Endothelial cell of umbilical vein (primary cell): ENCODE measurements at regions not wholly inside any gene's neighbourhood (a gene's known extent, or its start where the extent isn't known, plus 50 kb on each side); places are given as distances from the start of the nearest gene placed in this dataset.

Experiments used
- BruUV-seq: library from RNA; stranded (reverse); fragments of 400-500 nt; replicated peaks from 2 replicates; lab custom pipeline; 2021; lab: Mats Ljungman, UMichigan
- CTCF ChIA-PET: fragments of 300-600, 350-600 bp; sonication (Branson Sonifier 250); formaldehyde crosslinking; loops from one replicate; lab custom pipeline; 2021; ENCODE audit warnings: antibody characterized with exemption, inconsistent platforms; lab: Charles Lee
- POLR2A ChIA-PET: fragments of 300-600, 350-600 bp; sonication (Branson Sonifier 250); formaldehyde crosslinking; loops from one replicate; lab custom pipeline; 2021; ENCODE audit warnings: antibody characterized with exemption, inconsistent platforms; lab: Charles Lee
- DNase-seq: peaks from one replicate; pipeline ENCODE4 v3.0.0-alpha.2; 2011; ENCODE audit warnings: low read depth, low spot score
- FAIRE-seq: peaks from 2 replicates; lab custom pipeline; 2011; peaks lifted over from hg19 to GRCh38; lab: Jason Lieb, UNC
- H2AFZ ChIP-seq: 2 replicates; pipeline ENCODE4 v1.6.0; 2012; ENCODE audit warnings: low read depth, low read length, control low read depth, inconsistent platforms
- H3K27ac ChIP-seq: 2 replicates; pipeline ENCODE4 v1.5.1; 2011; ENCODE audit warnings: low read depth, mild to moderate bottlenecking, control low read depth, low read length, moderate library complexity; ENCODE audit not compliant: insufficient read depth
- H3K27me3 ChIP-seq, 2 experiments: 2 replicates each; pipeline versions ENCODE4 v1.6.0 to v1.6.1; 2011; ENCODE audit warnings: low read length in 2 of 2, mixed read lengths in 1 of 2; ENCODE audit not compliant: control insufficient read depth in 2 of 2, insufficient read depth in 2 of 2
- H3K36me3 ChIP-seq, 2 experiments: 2 replicates in 1 of 2; 3 replicates in 1 of 2; pipeline ENCODE4 v1.5.1; 2011; ENCODE audit warnings: low read length in 2 of 2, mild to moderate bottlenecking in 1 of 2, moderate library complexity in 1 of 2; ENCODE audit not compliant: control insufficient read depth in 2 of 2, insufficient read depth in 2 of 2; ENCODE audit errors: extremely low read depth in 1 of 2
- H3K4me1 ChIP-seq: 3 replicates; pipeline ENCODE4 v1.5.1; 2011; ENCODE audit warnings: mild to moderate bottlenecking, low read length; ENCODE audit not compliant: control insufficient read depth, insufficient read depth; ENCODE audit errors: extremely low read depth
- H3K4me2 ChIP-seq: 2 replicates; pipeline ENCODE4 v1.6.1; 2011; ENCODE audit warnings: low read length, control low read depth, mixed read lengths; ENCODE audit not compliant: insufficient read depth
- H3K4me3 ChIP-seq, 3 experiments: fragments of 200-600 bp in 1 of 3; sonication (generic), shearing (Covaris generic) in 1 of 3; replicated peaks in 1 of 3; 2 replicates each; pipeline ENCODE4 v1.5.1; 2011 to 2016; ENCODE audit warnings: control low read depth in 3 of 3, low read length in 3 of 3, mild to moderate bottlenecking in 2 of 3, inconsistent platforms in 1 of 3, low read depth in 1 of 3, moderate library complexity in 1 of 3; ENCODE audit not compliant: insufficient read depth in 1 of 3
- H3K79me2 ChIP-seq: 2 replicates; pipeline ENCODE4 v1.6.0; 2012; ENCODE audit warnings: low read length, inconsistent platforms; ENCODE audit not compliant: control insufficient read depth, insufficient read depth
- H3K9ac ChIP-seq: replicated peaks from 2 replicates; pipeline ENCODE3; 2011; ENCODE audit warnings: low read length, control low read depth; ENCODE audit not compliant: insufficient read depth; ENCODE audit errors: extremely low read depth
- H3K9me1 ChIP-seq: replicated peaks from 3 replicates; pipeline ENCODE4 v1.6.0; 2011; ENCODE audit warnings: mild to moderate bottlenecking, low read length; ENCODE audit not compliant: control insufficient read depth, insufficient read depth; ENCODE audit errors: extremely low read depth
- H3K9me3 ChIP-seq: replicated peaks from 2 replicates; pipeline ENCODE4 v1.5.1; 2012; ENCODE audit warnings: low read length, inconsistent platforms; ENCODE audit not compliant: control insufficient read depth, insufficient read depth
- H4K20me1 ChIP-seq: replicated peaks from 2 replicates; pipeline ENCODE3; 2011; ENCODE audit warnings: mild to moderate bottlenecking, low read length; ENCODE audit not compliant: control insufficient read depth, insufficient read depth; ENCODE audit errors: extremely low read depth
- EZH2 ChIP-seq: IDR thresholded peaks from 2 replicates; pipeline ENCODE4 v1.6.1; 2012; ENCODE audit warnings: borderline replicate concordance, low read depth, mild to moderate bottlenecking, moderate library complexity, low read length, inconsistent platforms; ENCODE audit not compliant: severe bottlenecking
- FOS ChIP-seq: IDR thresholded peaks from 2 replicates; pipeline ENCODE4 v1.6.1; 2011; ENCODE audit warnings: mild to moderate bottlenecking, low read length, moderate library complexity, borderline replicate concordance; ENCODE audit not compliant: insufficient read depth
- GATA2 ChIP-seq: IDR thresholded peaks from 2 replicates; pipeline ENCODE4 v1.7.0; 2011; ENCODE audit warnings: low read depth, mild to moderate bottlenecking, moderate library complexity, mixed read lengths, low read length; ENCODE audit not compliant: insufficient read length, insufficient read depth
- JUN ChIP-seq: IDR thresholded peaks from 2 replicates; pipeline ENCODE4 v1.6.1; 2011; ENCODE audit warnings: borderline replicate concordance, low read depth; ENCODE audit not compliant: insufficient read length, insufficient read depth
- MAX ChIP-seq: IDR thresholded peaks from 2 replicates; pipeline ENCODE4 v1.6.1; 2011; ENCODE audit not compliant: insufficient read depth, insufficient read length
- MYC ChIP-seq: IDR thresholded peaks from one replicate; pipeline ENCODE4 v1.6.1; 2011; ENCODE audit warnings: mild to moderate bottlenecking, low read depth, low read length
- POLR2A ChIP-seq: IDR thresholded peaks from 2 replicates; pipeline ENCODE4 v1.6.1; 2012; ENCODE audit warnings: low read depth, mild to moderate bottlenecking, control low read depth, low read length
- POLR2AphosphoS5 ChIP-seq: IDR thresholded peaks from 2 replicates; pipeline ENCODE4 v1.6.1; 2012; ENCODE audit warnings: low read depth, mild to moderate bottlenecking, control low read depth, low read length, moderate library complexity; ENCODE audit not compliant: insufficient read depth
- dilution Hi-C: fragments of 300-500 bp; cut with MboI; formaldehyde crosslinking; loops from one replicate; pipeline ENCODE4 v1.15.0; 2019; ENCODE audit warnings: low sequenced_read_pairs; ENCODE audit not compliant: extremely low pct_ligation_motif_present
- intact Hi-C: fragments of 100-400 bp; cut with micrococcal nuclease; formaldehyde crosslinking; loops from one replicate; pipeline ENCODE4 v1.10.0; 2022

DNA sequence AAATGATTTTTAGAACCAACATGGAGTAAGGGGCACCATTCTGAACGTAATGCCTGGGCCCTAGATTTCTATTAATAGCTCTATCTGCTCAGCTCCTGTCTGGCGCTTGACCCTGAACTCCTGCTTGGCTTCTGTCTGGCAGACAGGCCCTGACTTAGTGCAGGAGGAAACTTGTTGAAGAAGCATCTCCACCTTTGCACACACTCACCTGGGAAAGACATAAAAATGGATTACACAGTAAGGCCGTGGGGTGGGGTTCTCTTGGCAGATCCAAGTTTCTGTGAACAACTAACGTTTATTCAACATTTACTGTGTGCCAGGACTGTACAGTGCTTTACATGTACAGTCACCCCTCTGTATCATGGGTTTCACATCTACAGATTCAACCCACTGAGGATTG lies 62.1 kb upstream of the CNIH3 start:
- H3K79me2 ChIP-seq, result no peaks in the 10 kb centered on the region
- no TSS peak for BruUV-seq
- H3K27ac ChIP-seq, result no peak overlapping the region
- no peaks in the 10 kb centered on the region for H3K9me1 ChIP-seq
- CTCF ChIA-PET, result no interaction called here
- TF ChIP-seq POLR2AphosphoS5 (no peak), MAX (no peak), EZH2 (no peak), POLR2A (no peak), JUN (no peak), GATA2 (no peak), FOS (no peak)
- dilution Hi-C loops, result no loop called here
- H3K4me3 ChIP-seq, result no peak overlapping the region
- no peak overlapping the region for H3K4me2 ChIP-seq
- POLR2A ChIA-PET, result no interaction called here
- H4K20me1 ChIP-seq, result no peaks in the 10 kb centered on the region
- no peak for FAIRE-seq
- H3K27me3 ChIP-seq, result no peaks in the 10 kb centered on the region
- no peaks in the 10 kb centered on the region for H3K9me3 ChIP-seq
- H3K36me3 ChIP-seq, result no peaks in the 10 kb centered on the region
- no peak for DNase-seq
- intact Hi-C loops, result no loop called here
- no peaks in the 10 kb centered on the region for H3K4me1 ChIP-seq
- H2AFZ ChIP-seq, result no peak overlapping the region
- H3K9ac ChIP-seq, result no peak overlapping the region

DNA sequence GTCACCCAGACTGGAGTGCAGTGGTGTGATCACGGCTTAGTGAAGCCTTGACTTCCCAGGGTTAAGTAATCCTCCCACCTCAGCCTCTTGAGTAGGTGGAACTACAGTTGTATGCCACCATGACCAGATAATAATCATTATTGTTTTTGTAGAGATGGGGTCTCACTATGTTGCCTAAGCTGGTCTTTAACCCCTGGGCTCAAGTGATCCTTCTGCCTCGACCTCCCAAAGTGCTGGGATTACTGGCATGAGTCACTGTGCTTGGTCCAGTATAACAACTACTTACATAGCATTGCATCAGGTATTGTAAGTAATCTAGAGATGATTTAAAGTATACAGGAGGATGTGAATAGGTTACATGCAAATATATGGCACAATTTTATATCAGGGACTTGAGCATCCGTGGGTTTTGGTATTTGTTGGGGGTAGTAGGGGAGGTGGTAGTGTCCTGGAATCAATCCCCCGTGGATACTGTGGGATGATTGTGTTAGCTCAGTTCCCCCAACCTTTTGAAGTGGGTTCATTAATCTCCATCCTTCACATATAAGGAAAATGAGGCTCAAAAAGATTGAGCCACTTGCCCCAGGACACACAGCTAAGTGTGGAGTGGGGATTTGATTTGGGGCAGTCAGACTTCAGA lies 61.4 kb upstream of the CNIH3 start:
- Histone ChIP-seq H3K4me1 (no peaks in the 10 kb centered on the region), H3K36me3 (no peaks in the 10 kb centered on the region), H3K79me2 (no peaks in the 10 kb centered on the region), H3K4me3 (no peak overlapping the region), H3K27ac (no peak overlapping the region), H3K9ac (no peak overlapping the region), H2AFZ (no peak overlapping the region), H3K27me3 (no peaks in the 10 kb centered on the region), H3K9me1 (no peaks in the 10 kb centered on the region), H3K4me2 (no peak overlapping the region), H4K20me1 (no peaks in the 10 kb centered on the region), H3K9me3 (no peaks in the 10 kb centered on the region)
- BruUV-seq, result no TSS peak
- ChIA-PET POLR2A (no interaction called here), CTCF (interaction anchor here (1.6 to 1.8 kb wide), 2 partner anchors 10 to 12 kb away, joined by 3 read pairs; no protein-coding TSS in a partner anchor)
- no peak for FAIRE-seq
- TF ChIP-seq POLR2A (no peak), POLR2AphosphoS5 (no peak), EZH2 (no peak), MAX (no peak), MYC (no peak), JUN (no peak), FOS (no peak), GATA2 (no peak)
- dilution Hi-C loops, result no loop called here
- DNase-seq, result no peak
- intact Hi-C loops, result no loop called here
